Left ventricle myocardium inferior (tissue), 1 donor: ENCODE measurements at regions not wholly inside any gene's neighbourhood (a gene's known extent, or its start where the extent isn't known, plus 50 kb on each side); places are given as distances from the start of the nearest gene placed in this dataset.
A peak's percentile ranks its signal among the peaks of the same experiment; 100 is the strongest.
"Not testable (repeated sequence)": the region's sequence is repeated elsewhere in the genome, so short reads cannot be mapped to it uniquely, and the experiment has no call there.

Experiments used
- DNase-seq: peaks from one replicate; pipeline ENCODE4 v3.0.0-alpha.2; 2020
- H3K27ac ChIP-seq: fragments of 200-600 bp; replicated peaks from 2 replicates; pipeline ENCODE4 v1.8.0; 2021
- H3K27me3 ChIP-seq: fragments of 200-600 bp; 2 replicates; pipeline ENCODE4 v1.8.0; 2021; ENCODE audit warnings: low read depth
- H3K36me3 ChIP-seq: fragments of 200-600 bp; 2 replicates; pipeline ENCODE4 v1.8.0; 2021
- H3K4me1 ChIP-seq: fragments of 200-600 bp; 2 replicates; pipeline ENCODE4 v1.8.0; 2021
- H3K4me3 ChIP-seq: fragments of 200-600 bp; 2 replicates; pipeline ENCODE4 v1.8.0; 2021; ENCODE audit warnings: mild to moderate bottlenecking, moderate library complexity
- H3K9me3 ChIP-seq: fragments of 200-600 bp; replicated peaks from 2 replicates; pipeline ENCODE4 v1.8.0; 2021
- CTCF ChIP-seq: fragments of 200-600 bp; IDR thresholded peaks from 2 replicates; pipeline ENCODE4 v1.8.0; 2021; ENCODE audit warnings: antibody characterized with exemption, mild to moderate bottlenecking, borderline replicate concordance
- intact Hi-C: fragments of 100-400 bp; cut with micrococcal nuclease; formaldehyde crosslinking; loops from one replicate; pipeline ENCODE4 v1.11.0; 2022
- donor health status: DM: no; HTN: yes; CAD: no; lungs with severe emphysema.

- no peaks in the 10 kb centered on the region for H3K27me3 ChIP-seq
- intact Hi-C loops, result no loop called here
- peak; percentile 65 for TF ChIP-seq CTCF
- no peaks in the 10 kb centered on the region for H3K9me3 ChIP-seq
- H3K4me1 ChIP-seq, result no peaks in the 10 kb centered on the region
- peak; percentile 23 for DNase-seq
- no peak overlapping the region for H3K27ac ChIP-seq
- H3K36me3 ChIP-seq, result no peaks in the 10 kb centered on the region
- no peak overlapping the region for H3K4me3 ChIP-seq
Measured at GRCh38 chr4:22607382-22607781, 85.4 kb upstream of the GBA3 start.

GRCh38 chr4:22609951-22610525 is 82.7 kb upstream of the GBA3 start:
- H3K36me3 ChIP-seq, H3K4me3 ChIP-seq, H3K9me3 ChIP-seq, intact Hi-C loops, H3K4me1 ChIP-seq, H3K27ac ChIP-seq, H3K27me3 ChIP-seq, DNase-seq: not testable (repeated sequence)

DNA sequence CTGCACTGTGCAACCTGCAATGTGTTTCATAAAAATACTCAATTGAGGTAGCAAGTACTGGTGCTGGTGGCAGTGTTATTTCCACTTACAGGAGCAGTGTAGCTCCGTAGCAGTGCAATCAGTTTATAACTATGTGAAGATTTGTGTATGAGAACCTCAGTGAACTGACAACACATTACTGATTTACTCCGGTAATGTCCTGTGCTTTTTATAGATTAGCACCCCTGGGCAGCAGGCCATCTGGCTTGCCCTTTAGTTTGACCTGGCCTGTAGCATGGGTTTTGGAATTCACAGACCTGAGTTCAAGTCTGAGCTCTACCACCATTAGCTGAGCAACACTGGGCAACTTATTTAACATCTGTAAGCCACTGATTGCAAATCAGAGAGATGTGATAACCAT is 78.6 kb upstream of the GBA3 start:
- no peak overlapping the region for H3K27ac ChIP-seq
- no peak overlapping the region for H3K4me3 ChIP-seq
- TF ChIP-seq CTCF, result no peak
- intact Hi-C loops, result no loop called here
- no peaks in the 10 kb centered on the region for H3K9me3 ChIP-seq
- H3K36me3 ChIP-seq, result no peaks in the 10 kb centered on the region
- H3K4me1 ChIP-seq, result no peaks in the 10 kb centered on the region
- DNase-seq, result no peak
- no peaks in the 10 kb centered on the region for H3K27me3 ChIP-seq

GRCh38 chr4:22616516-22616915 is 76.2 kb upstream of the GBA3 start:
- Histone ChIP-seq H3K9me3 (no peaks in the 10 kb centered on the region), H3K4me1 (no peaks in the 10 kb centered on the region), H3K27me3 (no peaks in the 10 kb centered on the region), H3K36me3 (no peaks in the 10 kb centered on the region), H3K4me3 (no peak overlapping the region), H3K27ac (no peak overlapping the region)
- TF ChIP-seq CTCF, result no peak
- no peak for DNase-seq
- intact Hi-C loops, result no loop called here

DNA sequence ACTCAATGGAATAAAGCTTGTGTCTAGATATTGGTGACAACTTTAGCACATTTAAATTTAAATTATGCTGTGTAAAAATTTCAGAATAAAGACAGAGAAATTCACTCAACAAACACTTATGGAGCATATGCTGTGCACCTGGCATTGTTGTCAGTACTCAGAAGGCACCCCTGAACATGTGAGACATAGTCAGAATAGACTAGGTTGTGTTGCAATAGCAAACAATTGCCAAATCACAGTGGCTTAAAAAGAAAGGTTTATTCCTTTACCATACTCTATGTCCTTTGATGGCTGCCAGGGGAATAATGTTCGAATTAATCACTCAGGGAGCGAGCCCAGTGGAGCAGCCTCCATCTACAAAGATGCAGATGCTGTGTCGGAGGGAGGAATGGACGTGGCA is 72.6 kb upstream of the GBA3 start:
- H3K9me3 ChIP-seq, H3K36me3 ChIP-seq, H3K27me3 ChIP-seq, intact Hi-C loops, H3K4me1 ChIP-seq, H3K4me3 ChIP-seq, DNase-seq, H3K27ac ChIP-seq: not testable (repeated sequence)

GRCh38 chr4:22621970-22622369 is 70.8 kb upstream of the GBA3 start:
- H3K36me3 ChIP-seq, H3K27me3 ChIP-seq, H3K4me3 ChIP-seq, intact Hi-C loops, H3K27ac ChIP-seq, DNase-seq, H3K9me3 ChIP-seq, H3K4me1 ChIP-seq: not testable (repeated sequence)

DNA sequence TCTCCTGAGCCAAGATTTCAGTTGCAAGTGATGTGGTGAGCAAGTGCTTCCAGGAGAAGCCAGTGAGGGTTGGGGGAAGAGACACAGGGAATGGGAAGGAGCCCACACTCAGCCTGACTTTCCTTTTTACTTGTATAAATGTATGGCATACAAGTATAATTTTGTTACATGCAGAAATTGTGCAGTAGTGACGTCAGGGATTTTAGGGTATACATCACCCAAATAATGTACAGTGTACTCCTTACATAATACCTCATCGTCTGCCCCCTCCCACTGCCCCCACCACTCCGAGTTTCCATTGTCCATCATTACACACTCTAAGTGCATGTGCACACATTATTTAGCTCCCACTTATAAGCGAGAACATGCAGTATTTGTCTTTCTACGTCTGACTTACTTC is 68.7 kb upstream of the GBA3 start:
- not testable (repeated sequence) for H3K27me3 ChIP-seq

GRCh38 chr4:22625311-22625710 is 67.4 kb upstream of the GBA3 start:
- Histone ChIP-seq H3K27me3 (peaks cover 4% of the 10 kb centered on the region), H3K9me3 (no peaks in the 10 kb centered on the region), H3K36me3 (no peaks in the 10 kb centered on the region), H3K4me3 (no peak overlapping the region), H3K4me1 (no peaks in the 10 kb centered on the region), H3K27ac (no peak overlapping the region)
- TF ChIP-seq CTCF, result no peak
- no peak for DNase-seq
- intact Hi-C loops, result no loop called here

More for the DNA sequence above, 68.7 kb upstream of the GBA3 start:
- H3K4me1 ChIP-seq, H3K4me3 ChIP-seq, H3K36me3 ChIP-seq, H3K9me3 ChIP-seq, intact Hi-C loops, H3K27ac ChIP-seq, DNase-seq: not testable (repeated sequence)

GRCh38 chr4:22627851-22628250 is 64.9 kb upstream of the GBA3 start:
- H3K4me1 ChIP-seq, intact Hi-C loops, H3K4me3 ChIP-seq, H3K27ac ChIP-seq, DNase-seq, H3K9me3 ChIP-seq, H3K36me3 ChIP-seq, H3K27me3 ChIP-seq: not testable (repeated sequence)

GRCh38 chr4:22630161-22630975 is 62.4 kb upstream of the GBA3 start:
- H3K27ac ChIP-seq, H3K4me3 ChIP-seq, H3K4me1 ChIP-seq, H3K9me3 ChIP-seq, intact Hi-C loops, H3K36me3 ChIP-seq, DNase-seq: not testable (repeated sequence)
- H3K27me3 ChIP-seq, result peaks cover 14% of the 10 kb centered on the region
